ENCODE measurements at regions not wholly inside any gene's neighbourhood (a gene's known extent, or its start where the extent isn't known, plus 50 kb on each side); places are given as distances from the start of the nearest gene placed in this dataset.

DNA sequence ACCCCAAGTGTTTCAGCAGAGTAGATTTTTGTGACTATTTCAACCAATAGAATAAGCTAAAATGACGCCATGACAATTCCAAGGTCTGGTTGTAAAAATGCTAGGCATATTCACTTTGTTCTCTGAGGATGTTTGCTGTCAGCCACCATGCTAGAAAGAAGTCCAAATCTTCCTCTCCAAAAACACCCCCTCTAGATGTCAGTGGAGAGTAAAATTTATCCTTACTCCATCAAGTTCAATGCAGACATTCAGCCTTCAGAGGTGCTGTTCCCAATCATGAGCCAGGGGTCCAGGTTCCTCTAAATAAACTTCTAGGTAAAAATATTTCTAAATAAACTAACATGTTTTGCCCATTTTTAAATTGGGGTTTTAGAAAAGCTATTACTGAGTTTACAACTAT is 395.4 kb upstream of the ADAMTS5 start:
- H3K79me2 ChIP-seq (replicated peaks; ENCODE audit: insufficient read depth), result no peaks in the 10 kb centered on the region
- no peaks in the 10 kb centered on the region for H4K20me1 ChIP-seq (replicated peaks; ENCODE audit: insufficient read depth)
- H3K27me3 ChIP-seq (ENCODE audit: insufficient read depth), result no peaks in the 10 kb centered on the region
- no peak overlapping the region for H3K27ac ChIP-seq (ENCODE audit: low read depth)
- Mint-ChIP-seq H3K4me1 (no peaks in the 10 kb centered on the region), H3K27ac (no peak overlapping the region), H3K27me3 (ENCODE audit: insufficient read depth, low read depth, poor library complexity) (peaks cover 5% of the 10 kb centered on the region), H3K36me3 (ENCODE audit: low read depth) (no peaks in the 10 kb centered on the region), H3K4me3 (no peak overlapping the region), H3K9me3 (no peaks in the 10 kb centered on the region)
- DNase-seq (ENCODE audit: low spot score), result peak; percentile 51
- no peaks in the 10 kb centered on the region for H3K4me1 ChIP-seq (ENCODE audit: insufficient read depth)
- H3K4me2 ChIP-seq, result no peak overlapping the region
- H3K9me2 ChIP-seq (ENCODE audit: insufficient read depth), result peaks cover under 1% of the 10 kb centered on the region; the same call in 1 of the 2 replicates
- 0 out of 3 replicates have a peak, but pooled peaks have one; percentile 37 for ATAC-seq
- TF ChIP-seq EZH2 (IDR thresholded peaks at IDR 0.05; ENCODE audit: low read depth, unreplicated experiment), result no peak
- no peak for TF ChIP-seq REST (IDR thresholded peaks at IDR 0.05; ENCODE audit: unreplicated experiment)
- TF ChIP-seq, protein P1, sequence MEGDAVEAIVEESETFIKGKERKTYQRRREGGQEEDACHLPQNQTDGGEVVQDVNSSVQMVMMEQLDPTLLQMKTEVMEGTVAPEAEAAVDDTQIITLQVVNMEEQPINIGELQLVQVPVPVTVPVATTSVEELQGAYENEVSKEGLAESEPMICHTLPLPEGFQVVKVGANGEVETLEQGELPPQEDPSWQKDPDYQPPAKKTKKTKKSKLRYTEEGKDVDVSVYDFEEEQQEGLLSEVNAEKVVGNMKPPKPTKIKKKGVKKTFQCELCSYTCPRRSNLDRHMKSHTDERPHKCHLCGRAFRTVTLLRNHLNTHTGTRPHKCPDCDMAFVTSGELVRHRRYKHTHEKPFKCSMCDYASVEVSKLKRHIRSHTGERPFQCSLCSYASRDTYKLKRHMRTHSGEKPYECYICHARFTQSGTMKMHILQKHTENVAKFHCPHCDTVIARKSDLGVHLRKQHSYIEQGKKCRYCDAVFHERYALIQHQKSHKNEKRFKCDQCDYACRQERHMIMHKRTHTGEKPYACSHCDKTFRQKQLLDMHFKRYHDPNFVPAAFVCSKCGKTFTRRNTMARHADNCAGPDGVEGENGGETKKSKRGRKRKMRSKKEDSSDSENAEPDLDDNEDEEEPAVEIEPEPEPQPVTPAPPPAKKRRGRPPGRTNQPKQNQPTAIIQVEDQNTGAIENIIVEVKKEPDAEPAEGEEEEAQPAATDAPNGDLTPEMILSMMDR (conservative IDR thresholded peaks at IDR 0.05; ENCODE audit: low read depth in 2 of 2), result peak; percentile 49 to 51
- TF ChIP-seq NANOG (IDR thresholded peaks at IDR 0.05; ENCODE audit: borderline replicate concordance), result no peak
- no peak for TF ChIP-seq POLR2AphosphoS5 (IDR thresholded peaks at IDR 0.05; ENCODE audit: low read depth)
- no peak for TF ChIP-seq ZNF462 (CRISPR knock-in tag; IDR thresholded peaks at IDR 0.05)
- no peak overlapping the region for H2AFZ ChIP-seq
- H3K36me3 ChIP-seq (ENCODE audit: insufficient read depth), result no peaks in the 10 kb centered on the region
- H3K4me3 ChIP-seq, result no peak overlapping the region
- H3F3A ChIP-seq (replicated peaks; ENCODE audit: low read depth), result no peaks in the 10 kb centered on the region

Measured in GM23338 (cell line).